Keratinocyte (primary cell): ENCODE measurements at regions not wholly inside any gene's neighbourhood (a gene's known extent, or its start where the extent isn't known, plus 50 kb on each side); places are given as distances from the start of the nearest gene placed in this dataset.

Source experiments
- CTCF ChIP-seq, 3 experiments: IDR thresholded peaks in 1 of 3; conservative IDR thresholded peaks in 1 of 3; optimal IDR thresholded peaks in 1 of 3; 2 replicates in 2 of 3; 3 replicates in 1 of 3; pipeline versions ENCODE3 to v1.5.1; 2011; ENCODE audit warnings: low read length in 3 of 3, mild to moderate bottlenecking in 3 of 3, moderate library complexity in 2 of 3, control low read depth in 1 of 3, inconsistent platforms in 1 of 3; ENCODE audit not compliant: insufficient read depth in 2 of 3; ENCODE audit errors: extremely low read depth in 1 of 3
- EZH2 ChIP-seq: IDR thresholded peaks from one replicate; pipeline ENCODE4 v1.6.1; 2012; ENCODE audit warnings: inconsistent platforms, mild to moderate bottlenecking, low read length, moderate library complexity

- TF ChIP-seq CTCF (optimal IDR thresholded peaks at IDR 0.05 in 1 of 3, IDR thresholded peaks at IDR 0.05 in 1 of 3, conservative IDR thresholded peaks at IDR 0.05 in 1 of 3; ENCODE audit: extremely low read depth in 1 of 3, insufficient read depth in 2 of 3, low read length in 3 of 3) (no peak), EZH2 (no peak)
These were observed 1454.7 kb downstream of the FAM181B start for GRCh38 chr11:81278991-81279390.
